GM21786 (cell line): ENCODE measurements at regions not wholly inside any gene's neighbourhood (a gene's known extent, or its start where the extent isn't known, plus 50 kb on each side); places are given as distances from the start of the nearest gene placed in this dataset.

Experiments
- ATAC-seq: cut with Tn5 transposase; IDR thresholded peaks from one replicate; pipeline ENCODE4 v1.9.1; 2021; ENCODE audit not compliant: unreplicated experiment

DNA sequence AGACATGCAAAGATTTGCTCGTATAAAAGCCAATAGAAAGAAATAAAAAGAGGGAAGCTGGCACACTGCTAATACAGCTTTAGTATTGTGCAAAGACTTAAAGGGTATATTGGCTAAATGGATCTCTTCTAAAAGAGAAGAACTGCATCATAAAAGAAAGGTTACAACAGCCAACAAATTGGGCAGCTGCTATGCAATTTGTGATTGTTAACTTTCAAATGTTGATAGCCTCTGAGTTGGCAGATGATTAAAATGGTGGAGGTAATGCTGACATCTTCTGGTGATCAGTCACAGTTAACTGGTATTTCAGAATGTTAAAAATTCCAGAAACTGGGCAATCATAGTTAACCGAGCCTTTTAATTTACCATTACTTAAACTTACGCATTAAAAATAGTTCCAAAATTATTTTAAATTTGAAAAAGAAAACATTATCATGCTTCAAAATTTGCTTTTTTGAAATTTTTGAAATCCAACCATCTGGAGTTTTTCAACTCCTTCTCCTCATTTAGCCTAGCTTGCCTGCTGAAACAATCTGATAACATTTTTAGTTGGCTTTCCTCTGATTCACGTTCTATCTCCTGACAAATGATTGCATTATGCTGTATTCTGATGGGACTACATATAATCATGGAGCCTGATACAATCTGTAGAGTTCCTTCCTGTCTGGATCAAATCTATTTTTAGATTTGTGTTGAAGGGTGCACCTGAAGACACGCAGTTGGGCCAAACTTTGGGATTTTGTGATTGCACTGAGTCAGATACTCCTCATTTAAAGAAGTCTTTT lies 144.0 kb upstream of the PDZRN3 start:
- no peak for ATAC-seq

DNA sequence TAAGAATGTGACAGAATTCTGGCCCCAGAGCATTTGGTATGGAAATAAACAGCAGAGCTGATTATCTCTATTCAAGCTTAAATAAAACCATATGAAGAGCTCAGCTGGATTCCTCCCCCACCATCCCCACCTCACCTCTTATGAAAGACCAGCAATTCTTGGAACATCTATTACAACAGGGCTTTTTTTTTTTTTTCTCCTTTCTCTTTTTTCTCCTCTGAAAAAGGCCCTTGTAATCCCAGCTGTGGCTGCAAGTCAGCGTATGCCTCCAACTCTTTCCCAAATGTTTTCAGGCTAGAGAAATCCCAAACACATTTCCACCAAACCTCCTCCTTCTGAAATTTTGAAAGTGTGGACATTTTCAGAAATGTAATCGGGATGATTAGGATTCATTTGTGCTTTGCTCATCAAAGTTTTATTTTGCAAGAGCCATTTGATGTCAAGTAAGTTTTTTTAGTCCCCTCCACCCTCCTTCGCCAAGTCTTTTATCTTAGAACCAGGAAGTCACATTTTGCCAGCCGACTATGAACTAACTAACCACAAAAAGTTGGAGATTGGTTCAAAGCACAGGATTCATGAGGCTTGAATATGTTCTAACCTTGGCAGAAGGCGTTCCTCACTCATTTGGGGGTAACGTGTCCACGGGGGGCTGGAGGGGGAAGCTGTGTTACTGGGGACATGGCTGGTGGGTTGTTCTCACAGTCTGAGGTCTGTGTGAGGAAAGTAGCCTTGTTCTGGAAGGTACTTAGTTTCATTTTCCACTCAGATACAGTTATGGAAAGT lies 142.0 kb upstream of the PDZRN3 start:
- ATAC-seq = no peak

DNA sequence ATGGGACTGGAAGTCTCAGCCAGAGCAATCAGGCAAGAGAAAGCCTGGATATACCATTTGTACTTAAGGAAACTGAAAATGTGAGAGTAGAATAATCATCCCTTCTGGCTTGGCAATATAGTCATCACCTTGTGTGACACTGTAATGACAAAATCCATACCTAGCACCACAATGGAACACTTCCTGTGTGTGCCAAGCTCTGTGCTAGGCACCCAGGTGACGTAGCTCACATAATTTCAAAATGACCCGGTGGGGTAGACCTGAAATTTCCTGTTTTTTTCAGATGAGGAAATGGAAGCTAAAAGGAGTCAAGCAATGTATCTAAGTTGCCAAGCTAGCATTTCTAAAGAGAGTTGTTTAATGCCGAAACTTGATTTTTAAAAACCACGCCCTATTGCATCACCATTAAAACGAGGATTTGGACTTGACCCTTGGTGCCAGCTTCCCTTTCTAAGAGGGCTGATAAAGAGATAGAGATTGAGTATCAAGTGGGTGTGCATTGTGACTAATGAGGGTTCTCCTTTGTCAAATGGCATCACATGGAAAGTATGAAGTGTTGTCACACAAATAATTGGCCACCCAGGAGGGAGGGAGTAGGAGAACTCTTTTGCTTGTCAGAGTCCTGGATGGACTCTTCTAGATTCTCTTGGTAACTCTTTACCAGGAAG lies 141.3 kb upstream of the PDZRN3 start:
- ATAC-seq = no peak

DNA sequence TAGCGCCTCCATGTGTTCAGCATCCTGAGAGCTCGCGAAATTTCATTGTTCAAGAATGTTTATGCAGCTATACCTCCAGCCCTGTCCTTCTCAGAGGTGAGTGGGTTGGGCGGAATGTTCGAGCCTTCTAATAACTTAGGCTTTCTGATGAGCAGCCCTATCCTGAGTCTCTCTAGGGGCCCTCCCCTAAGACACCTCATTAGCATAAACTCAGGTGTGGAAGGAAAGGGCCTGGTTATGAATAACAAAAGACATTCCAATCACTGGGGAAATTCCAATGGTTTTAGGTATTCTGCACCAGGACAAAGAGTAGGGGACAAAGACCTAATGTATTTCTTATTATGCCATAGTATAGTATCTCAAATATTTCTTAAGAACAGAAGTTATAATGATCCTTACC lies 138.1 kb upstream of the PDZRN3 start:
- no peak for ATAC-seq

DNA sequence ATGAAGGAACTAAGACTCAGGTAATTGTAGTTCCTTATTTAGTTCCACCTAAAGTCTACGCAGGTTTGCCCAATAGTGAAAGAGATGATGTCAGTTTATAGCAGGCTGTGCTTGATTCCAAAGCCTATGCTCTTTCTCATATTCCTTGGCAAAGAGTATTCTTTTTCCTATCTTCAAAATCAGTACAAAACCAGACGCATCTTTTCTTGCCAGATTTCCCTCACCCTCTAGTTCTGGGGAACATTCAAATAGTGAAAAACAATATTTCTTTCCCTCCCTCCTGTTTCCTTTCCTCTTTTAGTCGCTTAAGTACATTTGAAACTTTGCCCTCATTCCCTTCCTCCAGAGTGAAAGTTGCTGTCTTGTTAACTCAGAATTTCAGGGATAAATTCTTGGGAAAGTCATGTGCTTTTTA lies 134.6 kb upstream of the PDZRN3 start:
- ATAC-seq = no peak

DNA sequence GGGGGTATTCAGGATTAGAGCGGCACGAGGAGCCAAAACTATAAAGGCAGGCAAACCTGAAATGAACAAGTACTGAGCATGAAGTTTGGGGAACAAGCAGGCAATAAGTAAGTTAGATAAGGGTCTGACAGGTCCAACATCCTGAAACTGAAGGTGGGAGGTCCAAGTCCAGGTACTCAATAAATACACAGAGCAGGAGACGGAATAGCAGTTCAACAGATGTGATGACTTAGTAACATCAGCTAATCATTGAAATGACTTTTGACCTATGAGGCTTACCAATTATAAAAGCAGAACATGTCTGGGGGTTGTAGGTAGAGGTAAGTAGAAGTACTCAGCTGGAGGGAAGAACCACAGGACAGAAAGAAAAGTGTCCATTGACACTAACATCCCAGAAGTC lies 132.8 kb upstream of the PDZRN3 start:
- ATAC-seq = no peak

DNA sequence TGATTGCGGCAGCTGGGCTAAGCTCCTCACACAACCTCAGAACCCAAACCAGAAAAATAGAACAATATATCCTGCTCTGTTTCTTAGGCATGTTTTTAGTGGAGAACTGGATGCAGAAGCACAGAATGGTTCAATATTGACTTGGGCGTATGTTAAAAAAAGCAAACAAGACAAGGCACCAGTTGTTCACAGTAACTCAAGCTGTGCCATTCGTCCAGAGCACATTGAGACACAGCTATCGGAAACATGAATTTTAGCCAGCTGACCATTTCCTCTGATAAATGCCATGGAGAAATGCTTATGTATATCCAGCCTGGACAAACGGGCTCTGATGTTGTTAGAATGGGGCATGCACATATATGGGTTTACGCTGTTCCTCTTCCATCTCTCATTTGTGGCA lies 129.2 kb upstream of the PDZRN3 start:
- no peak for ATAC-seq

DNA sequence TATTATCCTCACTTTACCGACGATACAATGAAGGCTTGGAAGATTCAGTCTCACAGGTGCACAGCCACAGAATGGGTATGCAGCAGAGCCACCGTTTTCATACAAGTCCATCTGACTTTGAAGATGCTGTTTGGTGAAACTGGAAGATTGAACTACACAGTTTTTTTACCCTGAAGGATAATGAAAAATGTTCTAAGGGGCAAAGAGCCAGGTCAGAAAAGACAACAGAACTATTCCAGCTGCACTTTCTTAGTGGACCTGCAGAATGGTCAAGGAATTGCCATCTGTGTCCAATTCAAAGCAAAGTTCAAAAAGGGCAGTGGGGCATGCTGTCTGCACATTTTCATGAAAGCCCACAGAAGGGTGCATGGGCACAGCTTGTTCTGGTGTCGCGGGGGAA lies 127.6 kb upstream of the PDZRN3 start:
- no peak for ATAC-seq

DNA sequence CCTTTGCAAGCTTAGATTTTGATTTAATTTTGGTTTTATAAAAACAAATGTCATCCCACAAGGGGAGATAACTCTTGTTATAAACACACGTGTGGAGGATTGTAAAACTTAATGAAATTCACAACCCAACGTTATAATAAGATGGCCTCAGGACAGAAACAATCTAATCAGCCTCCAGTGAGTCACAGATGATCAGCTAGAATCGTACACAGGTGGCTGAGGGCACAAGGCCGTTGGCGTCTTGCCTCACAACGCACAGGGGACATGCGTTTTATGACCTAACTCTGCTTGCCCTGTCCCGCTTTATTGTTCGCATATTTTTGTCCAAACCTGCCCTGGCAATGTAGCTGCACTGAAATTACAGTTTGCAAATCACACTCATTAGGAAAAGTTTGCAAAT lies 121.9 kb upstream of the PDZRN3 start:
- ATAC-seq = no peak

DNA sequence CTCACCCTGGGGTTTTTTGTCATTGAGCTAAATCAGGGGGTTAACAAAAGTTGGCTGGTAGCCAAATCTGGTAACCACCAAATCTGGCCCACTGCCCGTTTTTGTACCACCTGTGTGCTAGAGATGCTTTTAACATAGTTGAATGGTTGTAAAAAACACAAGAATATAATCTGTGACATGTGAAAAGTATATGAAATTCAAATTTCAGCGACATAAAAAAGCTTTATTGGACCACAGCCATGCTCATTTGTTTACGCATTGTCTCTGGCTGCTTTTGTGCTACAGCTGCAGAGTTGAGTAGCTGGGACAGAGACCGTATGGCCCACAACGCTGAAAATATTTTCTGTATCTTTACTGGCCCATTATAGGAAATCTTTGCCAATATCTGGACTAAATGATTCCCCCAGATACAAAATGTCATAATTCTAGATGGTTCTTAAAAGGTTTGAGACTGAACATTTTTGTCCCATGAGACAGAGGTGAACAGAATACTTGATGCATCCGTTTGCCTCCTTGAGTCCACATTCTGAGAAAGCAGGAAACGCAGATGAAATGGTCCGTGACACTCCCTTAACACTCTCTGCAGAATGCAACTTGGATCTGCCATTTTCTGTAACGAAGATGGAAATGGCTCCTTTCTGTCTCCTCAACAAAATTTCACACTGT lies 120.9 kb upstream of the PDZRN3 start:
- no peak for ATAC-seq

DNA sequence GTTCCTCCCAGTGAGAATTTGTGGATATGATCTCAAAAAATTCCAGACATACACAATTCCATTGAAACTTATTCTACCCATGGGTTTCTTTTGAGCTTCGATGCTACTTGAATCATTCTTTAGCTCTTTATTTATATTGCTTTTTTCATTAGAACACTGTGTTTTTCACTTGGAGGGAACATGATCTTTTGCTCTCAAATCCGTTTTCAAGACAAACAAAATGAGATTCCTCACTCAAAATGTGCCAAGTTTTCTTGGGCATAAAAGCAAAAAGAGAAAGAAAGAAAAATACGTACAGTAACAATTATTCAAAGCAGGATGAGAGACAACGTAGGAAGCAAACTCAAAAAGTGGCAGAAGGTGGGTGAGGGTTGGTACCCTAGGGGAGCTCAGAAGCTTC lies 118.8 kb upstream of the PDZRN3 start:
- ATAC-seq = no peak

DNA sequence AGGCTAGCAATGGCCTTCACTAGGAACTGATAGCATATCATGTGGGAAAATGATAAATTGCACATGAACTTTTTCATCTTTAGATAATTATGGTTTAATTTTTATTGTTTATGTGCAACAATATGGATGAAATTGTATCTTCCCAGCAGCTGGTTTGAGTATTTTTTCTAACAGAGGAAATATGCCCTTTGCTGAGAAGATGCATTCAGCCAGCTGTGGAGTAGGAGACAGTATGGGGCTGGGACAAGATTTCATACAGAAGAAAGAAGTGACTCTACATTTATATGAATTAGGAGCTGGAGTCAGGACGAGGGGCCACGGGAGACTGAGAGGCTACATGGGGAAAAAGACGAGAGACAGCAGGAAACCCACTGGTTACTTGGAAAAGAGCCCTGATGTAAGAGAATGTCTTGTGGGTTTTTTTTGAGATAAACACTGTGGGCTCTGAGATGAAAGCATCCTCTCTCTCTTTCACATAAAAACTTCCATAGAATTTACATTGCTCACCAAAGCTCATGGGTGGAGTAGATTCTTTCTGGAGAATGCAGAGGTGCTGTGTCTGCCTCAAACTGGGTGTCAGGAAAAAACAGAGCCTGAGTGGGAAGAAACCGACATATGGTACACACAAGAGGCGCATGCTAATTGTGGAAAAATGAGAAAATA lies 115.2 kb upstream of the PDZRN3 start:
- ATAC-seq = no peak

DNA sequence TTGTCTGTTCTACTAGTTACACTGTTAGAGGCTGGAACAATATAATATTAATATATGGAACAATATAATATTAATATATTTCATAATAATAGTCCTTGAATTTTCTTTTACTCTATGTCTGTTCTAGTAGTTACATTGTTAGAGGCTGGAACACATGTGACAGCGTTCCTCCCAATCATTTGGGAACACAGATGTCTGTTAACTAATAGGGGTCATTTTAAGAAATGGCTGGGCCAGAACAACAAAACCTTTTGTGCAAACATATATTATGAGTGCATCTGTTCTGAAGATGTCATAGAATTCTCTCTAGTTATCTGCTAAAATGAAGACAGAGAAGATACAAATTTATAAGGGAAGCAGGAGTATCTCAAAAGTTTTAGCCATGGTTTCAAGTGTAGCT lies 114.0 kb upstream of the PDZRN3 start:
- ATAC-seq = no peak

DNA sequence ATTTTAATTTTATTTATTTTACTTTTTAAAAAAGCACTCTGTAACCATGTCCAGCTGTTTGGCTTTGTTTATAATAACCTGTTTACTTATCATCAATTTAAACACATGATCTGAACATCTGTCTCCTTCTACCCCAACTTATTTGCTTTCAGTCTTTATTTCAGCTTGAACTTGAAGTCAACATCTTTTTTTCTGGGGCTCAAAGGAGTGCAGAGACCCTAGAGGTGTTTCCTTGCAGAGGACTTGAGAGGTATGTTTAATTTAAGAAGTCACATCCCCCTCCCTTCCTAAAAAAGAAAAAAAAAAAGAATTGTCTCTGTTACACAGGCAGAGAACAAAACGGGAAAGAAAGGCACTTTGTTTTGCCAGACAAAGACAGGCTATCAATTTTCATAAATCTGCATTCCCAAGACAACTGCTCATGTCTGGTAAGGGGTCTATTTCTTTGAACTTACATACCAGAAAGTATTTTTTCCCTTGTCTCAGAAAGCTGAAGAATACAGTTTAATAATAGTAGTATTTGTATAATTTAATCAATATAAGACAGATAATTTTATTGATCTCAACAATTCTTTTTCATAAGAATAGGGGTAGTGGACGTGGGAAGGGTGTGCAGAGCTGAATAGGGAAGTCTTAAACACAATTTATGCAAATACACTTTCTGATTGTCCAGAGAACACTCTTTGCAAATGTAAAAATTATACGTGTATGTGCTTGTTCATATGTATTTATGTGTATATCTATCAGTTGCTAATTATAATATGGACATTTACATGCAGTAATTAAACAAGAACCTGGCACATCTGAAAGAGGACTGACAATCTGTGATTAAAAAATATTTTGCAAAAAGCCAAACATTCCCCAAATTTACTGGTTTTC lies 109.7 kb upstream of the PDZRN3 start:
- no peak for ATAC-seq

DNA sequence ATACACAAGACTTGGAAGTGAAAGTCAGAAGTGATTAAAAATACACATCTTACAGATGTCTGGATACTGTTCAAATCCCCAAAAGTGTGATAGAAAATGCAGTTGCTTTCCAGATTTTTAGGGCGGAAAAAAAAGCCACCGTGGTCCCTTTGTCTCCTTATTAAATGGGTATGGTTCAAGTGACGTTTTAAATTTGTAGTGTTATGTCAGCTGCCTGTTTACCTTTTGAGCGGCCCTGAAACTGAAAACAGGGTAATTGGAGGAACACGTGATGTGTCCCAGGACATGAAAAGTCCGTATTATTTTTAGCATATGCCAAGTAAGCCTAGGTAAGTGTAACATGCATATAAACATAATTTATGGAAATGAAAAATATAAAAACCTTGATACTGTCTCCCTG lies 109.0 kb upstream of the PDZRN3 start:
- ATAC-seq = no peak

DNA sequence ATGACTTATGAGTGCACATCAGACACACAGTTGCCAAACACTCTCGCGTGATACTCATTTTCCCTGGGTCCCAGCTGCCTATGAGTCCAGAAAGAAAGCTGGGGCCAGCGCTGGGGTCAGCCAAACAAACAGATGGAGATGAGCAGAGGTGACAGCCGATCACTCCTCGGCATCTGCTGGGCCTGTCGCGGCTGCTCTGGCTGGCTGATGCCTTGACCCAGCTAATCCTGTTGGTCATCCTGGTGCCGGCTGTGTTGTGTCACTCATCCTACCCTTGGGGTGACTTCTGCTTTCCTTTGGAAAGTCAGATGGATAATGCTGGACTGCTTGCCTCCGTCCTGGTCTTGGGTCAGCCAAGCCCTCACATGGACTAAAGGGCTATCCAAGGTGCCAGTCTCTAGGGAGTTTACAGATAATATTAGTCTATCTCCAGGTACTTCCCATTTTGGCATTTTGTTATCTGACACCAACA lies 105.3 kb upstream of the PDZRN3 start:
- no peak for ATAC-seq

DNA sequence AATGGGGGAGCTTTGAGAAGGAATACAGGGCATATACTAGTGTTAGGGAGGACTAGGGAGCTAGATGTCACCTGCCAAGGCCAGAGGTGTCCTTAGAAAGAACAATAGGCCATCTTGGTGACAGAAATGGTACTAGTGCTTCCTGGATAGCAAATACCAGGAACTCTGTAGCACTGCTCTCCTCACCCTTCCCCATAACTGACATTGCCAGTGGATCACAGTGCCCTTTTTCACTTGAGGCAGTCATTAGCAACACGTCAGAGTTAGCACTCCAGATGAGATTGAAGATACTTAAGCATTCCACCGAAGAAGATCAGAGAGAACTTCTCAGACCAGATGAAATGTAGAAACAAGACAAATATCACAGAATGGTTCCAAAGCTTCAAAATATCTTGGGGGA lies 103.1 kb upstream of the PDZRN3 start:
- no peak for ATAC-seq

DNA sequence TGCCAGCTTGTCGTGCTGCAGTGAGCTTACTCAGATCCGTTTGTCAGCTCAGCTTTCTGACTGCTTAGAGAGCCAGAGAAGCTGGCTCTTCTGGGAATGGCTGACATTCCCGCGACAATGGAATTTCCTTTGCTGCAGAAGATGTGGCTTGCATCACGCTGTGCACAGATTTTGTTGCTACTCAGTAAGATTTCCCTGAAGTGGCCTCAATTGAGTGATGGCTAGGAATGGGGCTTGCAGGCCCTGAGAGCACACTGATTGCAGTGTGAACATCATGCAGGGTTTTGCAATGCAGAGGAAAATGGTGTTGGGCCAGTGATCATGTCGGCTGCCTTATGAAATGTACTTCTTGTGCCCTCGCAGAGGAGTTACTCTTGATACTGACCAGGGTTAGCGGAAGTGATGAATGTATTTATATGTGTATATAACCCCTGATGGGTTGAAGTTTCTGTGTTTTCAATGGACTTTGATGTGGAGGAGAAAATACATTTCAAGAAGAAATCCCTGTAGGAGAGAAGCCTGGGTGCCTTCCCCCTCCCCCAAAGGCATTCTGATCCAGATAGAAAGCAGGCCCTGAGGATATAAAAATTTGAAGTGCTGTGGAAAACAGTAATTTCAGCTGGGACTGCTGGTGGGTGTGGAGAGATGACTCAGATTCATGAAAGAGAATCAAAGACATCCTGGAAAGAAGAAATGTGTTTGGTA lies 102.5 kb upstream of the PDZRN3 start:
- no peak for ATAC-seq

DNA sequence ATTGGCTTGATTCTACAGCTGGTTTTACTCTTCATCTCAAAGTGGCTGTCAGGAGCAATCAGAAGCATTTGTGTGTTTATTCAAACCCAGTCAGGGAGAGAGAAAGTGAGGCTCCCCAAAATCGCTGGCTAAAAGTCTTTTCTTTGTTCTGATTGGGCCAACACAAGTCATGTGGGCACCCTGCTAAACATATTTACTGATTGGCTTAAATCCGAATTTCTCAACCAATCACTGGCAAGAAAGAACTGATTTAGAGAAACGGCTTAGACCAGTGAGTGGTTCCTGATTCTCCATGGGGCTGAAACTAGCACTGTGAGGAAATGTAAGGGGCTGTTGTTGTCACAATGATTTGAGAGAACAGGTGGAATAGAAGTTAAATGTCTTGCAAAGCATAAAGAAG lies 98.9 kb upstream of the PDZRN3 start:
- ATAC-seq = no peak
